GM21717 (cell line): ENCODE measurements at regions not wholly inside any gene's neighbourhood (a gene's known extent, or its start where the extent isn't known, plus 50 kb on each side); places are given as distances from the start of the nearest gene placed in this dataset.

Experiments
- ATAC-seq: cut with Tn5 transposase; IDR thresholded peaks from one replicate; pipeline ENCODE4 v1.9.1; 2021; ENCODE audit warnings: mild to moderate bottlenecking, moderate library complexity; ENCODE audit not compliant: unreplicated experiment

GRCh38 chr7:116142850-116143249 lies 67.5 kb upstream of the TES start:
- no peak for ATAC-seq

GRCh38 chr7:116145245-116145852 lies 65.0 kb upstream of the TES start:
- ATAC-seq = peak; percentile 61

GRCh38 chr7:116148108-116148507 lies 62.2 kb upstream of the TES start:
- ATAC-seq = no peak

- ATAC-seq = no peak
Measured at GRCh38 chr7:116148626-116149025, 61.7 kb upstream of the TES start.

- peak; percentile 98 for ATAC-seq
Measured at GRCh38 chr7:116150588-116150987, 59.8 kb upstream of the TES start.

- ATAC-seq = no peak
Measured at GRCh38 chr7:116152276-116152675, 58.1 kb upstream of the TES start.

- ATAC-seq = no peak
Measured at GRCh38 chr7:116153050-116153449, 57.3 kb upstream of the TES start.

- no peak for ATAC-seq
Measured at GRCh38 chr7:116159711-116160110, 50.6 kb upstream of the TES start.
